GM12878 (cell line): ENCODE measurements at regions not wholly inside any gene's neighbourhood (a gene's known extent, or its start where the extent isn't known, plus 50 kb on each side); places are given as distances from the start of the nearest gene placed in this dataset.

ENCODE experiments used
- ATAC-seq: fragments of 200-7000 bp; cut with Tn5 transposase; 3 replicates; pipeline ENCODE4 v1.9.1; 2020; ENCODE audit warnings: mild to moderate bottlenecking, moderate library complexity
- BruUV-seq: library from RNA; stranded (reverse); fragments of 400-500 nt; replicated peaks from 2 replicates; lab custom pipeline; 2021; lab: Mats Ljungman, UMichigan
- CTCF ChIA-PET: fragments of 300-600 bp; sonication (Branson Sonifier 250); formaldehyde crosslinking; extraction: SDS; loops from one replicate; lab custom pipeline; 2021; ENCODE audit warnings: inconsistent platforms; lab: Yijun Ruan, JAX
- POLR2A ChIA-PET: fragments of 350-600 bp; formaldehyde crosslinking; extraction: SDS; loops from one replicate; lab custom pipeline; 2021; ENCODE audit warnings: inconsistent platforms; lab: Charles Lee
- RAD21 ChIA-PET: fragments of 300-600 bp; sonication (Branson Sonifier 250); formaldehyde crosslinking; loops from one replicate; lab custom pipeline; 2023; ENCODE audit warnings: antibody characterized with exemption; ENCODE audit not compliant: unreplicated experiment; lab: Charles Lee
- SMC1A ChIA-PET: fragments of 300-600 bp; sonication (Branson Sonifier 250); formaldehyde crosslinking; loops from one replicate; lab custom pipeline; 2023; ENCODE audit not compliant: unreplicated experiment, uncharacterized antibody; lab: Charles Lee
- DNase-seq: peaks from one replicate; pipeline ENCODE4 v3.0.0-alpha.2; 2011; ENCODE audit warnings: low read depth, low spot score
- FAIRE-seq: peaks from 3 replicates; lab custom pipeline; 2011; peaks lifted over from hg19 to GRCh38; lab: Jason Lieb, UNC
- H2AFZ ChIP-seq: 2 replicates; pipeline ENCODE4 v1.6.0; 2011; ENCODE audit warnings: low read depth, low read length, control low read depth; ENCODE audit not compliant: control insufficient read depth
- H3K27ac ChIP-seq: 2 replicates; pipeline ENCODE4 v1.5.1; 2011; ENCODE audit warnings: control low read depth; ENCODE audit not compliant: control insufficient read depth, insufficient read depth
- H3K27me3 ChIP-seq, 2 experiments: replicated peaks in 1 of 2; 2 replicates each; pipeline versions ENCODE4 v1.6.0 to v1.6.1; 2011; ENCODE audit warnings: low read length in 1 of 2; ENCODE audit not compliant: control insufficient read depth in 2 of 2, insufficient read depth in 2 of 2
- H3K36me3 ChIP-seq, 2 experiments: 2 replicates each; pipeline ENCODE4 v1.5.1; 2011; ENCODE audit warnings: low read length in 1 of 2; ENCODE audit not compliant: control insufficient read depth in 2 of 2, insufficient read depth in 2 of 2
- H3K4me1 ChIP-seq: 2 replicates; pipeline ENCODE4 v1.6.1; 2011; ENCODE audit warnings: mild to moderate bottlenecking, low read length, moderate library complexity, mixed read lengths; ENCODE audit not compliant: control insufficient read depth, insufficient read depth
- H3K4me2 ChIP-seq: 2 replicates; pipeline ENCODE4 v1.6.0; 2011; ENCODE audit warnings: control low read depth; ENCODE audit not compliant: control insufficient read depth, insufficient read depth
- H3K4me3 ChIP-seq: fragments of 200-600 bp; sonication (generic); 2 replicates; pipeline ENCODE4 v1.5.1; 2016
- H3K79me2 ChIP-seq: 2 replicates; pipeline ENCODE4 v1.6.0; 2011; ENCODE audit warnings: low read length; ENCODE audit not compliant: control insufficient read depth, insufficient read depth
- H3K9ac ChIP-seq: 2 replicates; pipeline ENCODE4 v1.8.0; 2011; ENCODE audit warnings: low read length, control low read depth, mixed read lengths; ENCODE audit not compliant: control insufficient read depth, insufficient read depth
- H3K9me3 ChIP-seq: replicated peaks from 3 replicates; pipeline ENCODE4 v1.5.1; 2011; ENCODE audit warnings: mild to moderate bottlenecking, low read length; ENCODE audit not compliant: control insufficient read depth, insufficient read depth
- H4K20me1 ChIP-seq: 2 replicates; pipeline ENCODE4 v1.6.0; 2011; ENCODE audit not compliant: control insufficient read depth, insufficient read depth
- CREB1 ChIP-seq: IDR thresholded peaks from 2 replicates; pipeline ENCODE4 v1.6.1; 2012; ENCODE audit warnings: low read depth, mild to moderate bottlenecking, inconsistent platforms
- EED ChIP-seq: sonication (generic); IDR thresholded peaks from 2 replicates; pipeline ENCODE4 v1.6.1; 2016; ENCODE audit warnings: antibody characterized with exemption, low read depth
- EP300 ChIP-seq, 2 experiments: fragments of 150-350 bp in 1 of 2; IDR thresholded peaks; 2 replicates each; pipeline ENCODE4 v1.6.1; 2011 to 2012; ENCODE audit warnings: low read depth in 2 of 2, low read length in 2 of 2, borderline replicate concordance in 1 of 2, improper control_type of control experiment in 1 of 2, inconsistent platforms in 1 of 2; ENCODE audit not compliant: control insufficient read depth in 1 of 2
- GATAD2B ChIP-seq: fragments of 450-650 bp; conservative IDR thresholded peaks from 2 replicates; pipeline ENCODE4 v1.6.1; 2017; ENCODE audit warnings: low read depth, mild to moderate bottlenecking, moderate library complexity
- IKZF1 ChIP-seq: fragments of 450-650 bp; conservative IDR thresholded peaks from 2 replicates; pipeline ENCODE4 v1.6.1; 2017; ENCODE audit warnings: antibody characterized with exemption, mild to moderate bottlenecking
- IKZF2 ChIP-seq, 2 experiments: fragments of 450-650 bp; IDR thresholded peaks; 2 replicates each; pipeline ENCODE4 v1.6.1; 2017; ENCODE audit warnings: mild to moderate bottlenecking in 2 of 2, moderate library complexity in 2 of 2
- MYC ChIP-seq: IDR thresholded peaks from 2 replicates; pipeline ENCODE4 v1.6.1; 2011; ENCODE audit warnings: mild to moderate bottlenecking, low read length, moderate library complexity, inconsistent platforms; ENCODE audit not compliant: insufficient read depth, insufficient replicate concordance, insufficient read length, severe bottlenecking
- NFYB ChIP-seq: IDR thresholded peaks from 2 replicates; pipeline ENCODE4 v1.6.1; 2011; ENCODE audit warnings: low read depth, mild to moderate bottlenecking, low read length, improper control_type of control experiment, moderate library complexity; ENCODE audit not compliant: insufficient read depth
- TCF12 ChIP-seq: IDR thresholded peaks from 2 replicates; pipeline ENCODE4 v1.6.1; 2011; ENCODE audit warnings: low read depth, mild to moderate bottlenecking, low read length
- ZNF207 ChIP-seq: fragments of 450-650 bp; IDR thresholded peaks from 2 replicates; pipeline ENCODE4 v1.6.1; 2014; ENCODE audit warnings: antibody characterized with exemption, mild to moderate bottlenecking, borderline replicate concordance
- ZNF217 ChIP-seq: fragments of 450-650 bp; IDR thresholded peaks from 2 replicates; pipeline ENCODE4 v1.6.1; 2017; ENCODE audit warnings: antibody characterized with exemption, mild to moderate bottlenecking
- ZNF274 ChIP-seq: IDR thresholded peaks from one replicate; pipeline ENCODE4 v1.8.0; 2011; ENCODE audit not compliant: insufficient read length, insufficient read depth
- WGBS: methylation state at CpG from one replicate; pipeline ENCODE4 v1.1.6; 2016; ENCODE audit warnings: low lambda C conversion rate; ENCODE audit not compliant: insufficient replicate concordance, insufficient coverage; ENCODE audit errors: missing lambda C conversion rate; 5-methylcytosine and 5-hydroxymethylcytosine counted together
- in situ Hi-C: fragments of 300-500 bp; cut with MboI; formaldehyde crosslinking; loops from 9 replicates; pipeline ENCODE4 v1.14.3; 2018; ENCODE audit warnings: mixed read lengths
- intact Hi-C: fragments of 100-400 bp; cut with micrococcal nuclease; formaldehyde crosslinking; loops from one replicate; pipeline ENCODE4 v1.14.2; 2022; ENCODE audit not compliant: unreplicated experiment
- TF ChIP-seq, protein P1 (sequence below): fragments of 450-650 bp; IDR thresholded peaks from 2 replicates; pipeline ENCODE4 v1.6.1; 2016; ENCODE audit warnings: mild to moderate bottlenecking
- TF ChIP-seq, protein P2 (sequence below): fragments of 450-650 bp; IDR thresholded peaks from 2 replicates; pipeline ENCODE4 v1.6.1; 2017; ENCODE audit warnings: low read depth, mild to moderate bottlenecking, moderate library complexity
- TF ChIP-seq, protein P3 (sequence below), 3 experiments: IDR thresholded peaks in 2 of 3; conservative IDR thresholded peaks in 1 of 3; 2 replicates each; pipeline ENCODE4 v1.5.1; 2011; ENCODE audit warnings: low read depth in 3 of 3, low read length in 3 of 3, mild to moderate bottlenecking in 3 of 3, control low read depth in 2 of 3, moderate library complexity in 2 of 3, inconsistent platforms in 1 of 3, mixed read lengths in 1 of 3; ENCODE audit not compliant: control insufficient read depth in 2 of 3, insufficient read depth in 1 of 3; ENCODE audit errors: extremely low read depth in 1 of 3

DNA sequence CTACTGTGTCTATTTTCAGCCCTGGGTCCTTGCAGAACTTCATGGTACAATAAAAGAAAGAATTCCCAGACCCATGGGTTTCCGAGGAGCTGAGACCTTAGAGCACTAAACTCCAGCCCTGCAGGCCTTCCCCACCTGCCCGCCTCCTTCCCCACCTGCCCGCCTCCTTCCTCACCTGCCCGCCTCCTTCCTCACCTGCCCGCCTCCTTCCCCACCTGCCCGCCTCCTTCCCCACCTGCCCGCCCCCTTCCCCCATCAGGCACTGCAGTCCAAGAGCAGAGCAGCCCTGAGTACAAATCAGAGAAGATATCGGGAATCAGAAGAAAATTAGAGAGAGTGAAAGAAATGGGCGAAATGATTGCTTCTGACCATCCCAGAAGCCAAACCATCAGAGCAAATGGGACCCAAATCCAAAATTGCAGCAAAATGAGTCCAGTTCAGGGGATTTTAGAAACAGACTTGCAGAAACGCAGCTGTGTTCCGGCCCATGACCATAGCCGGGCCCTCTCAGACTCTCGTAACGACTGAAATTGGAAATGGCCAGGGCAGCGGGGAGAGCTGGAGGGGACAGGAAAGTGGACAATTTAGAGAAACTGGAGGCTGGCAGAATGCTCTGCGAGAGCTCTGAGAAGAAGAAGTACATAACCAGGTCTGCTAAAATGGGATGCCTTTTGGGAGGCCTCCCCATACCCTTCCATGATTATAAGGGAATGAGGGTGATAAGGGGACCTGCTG lies 568.4 kb downstream of the TCERG1L start:
- H3K27me3 ChIP-seq: no peaks in the 10 kb centered on the region
- H3K79me2 ChIP-seq: no peaks in the 10 kb centered on the region
- ChIA-PET RAD21 (no interaction called here), POLR2A (no interaction called here), CTCF (no interaction called here), SMC1A (no interaction called here)
- no peaks in the 10 kb centered on the region for H3K9me3 ChIP-seq
- no peaks in the 10 kb centered on the region for H4K20me1 ChIP-seq
- in situ Hi-C loops: no loop called here
- H2AFZ ChIP-seq: no peak overlapping the region
- no peak overlapping the region for H3K4me3 ChIP-seq
- FAIRE-seq: no peak
- H3K4me2 ChIP-seq: no peak overlapping the region
- no peaks in the 10 kb centered on the region for H3K4me1 ChIP-seq
- intact Hi-C loops: no loop called here
- TF ChIP-seq NFYB (no peak), EED (no peak), IKZF2 (IDR thresholded peaks at IDR 0.05) (no peak), EP300 (IDR thresholded peaks at IDR 0.05; ENCODE audit: borderline replicate concordance in 1 of 2, control insufficient read depth in 1 of 2, low read depth in 2 of 2, low read length in 2 of 2) (no peak), GATAD2B (no peak), ZNF274 (no peak), IKZF1 (no peak), MYC (no peak), ZNF217 (no peak), ZNF207 (no peak), TCF12 (no peak), CREB1 (no peak)
- TF ChIP-seq, protein P1, sequence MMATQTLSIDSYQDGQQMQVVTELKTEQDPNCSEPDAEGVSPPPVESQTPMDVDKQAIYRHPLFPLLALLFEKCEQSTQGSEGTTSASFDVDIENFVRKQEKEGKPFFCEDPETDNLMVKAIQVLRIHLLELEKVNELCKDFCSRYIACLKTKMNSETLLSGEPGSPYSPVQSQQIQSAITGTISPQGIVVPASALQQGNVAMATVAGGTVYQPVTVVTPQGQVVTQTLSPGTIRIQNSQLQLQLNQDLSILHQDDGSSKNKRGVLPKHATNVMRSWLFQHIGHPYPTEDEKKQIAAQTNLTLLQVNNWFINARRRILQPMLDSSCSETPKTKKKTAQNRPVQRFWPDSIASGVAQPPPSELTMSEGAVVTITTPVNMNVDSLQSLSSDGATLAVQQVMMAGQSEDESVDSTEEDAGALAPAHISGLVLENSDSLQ: no peak
- TF ChIP-seq, protein P2, sequence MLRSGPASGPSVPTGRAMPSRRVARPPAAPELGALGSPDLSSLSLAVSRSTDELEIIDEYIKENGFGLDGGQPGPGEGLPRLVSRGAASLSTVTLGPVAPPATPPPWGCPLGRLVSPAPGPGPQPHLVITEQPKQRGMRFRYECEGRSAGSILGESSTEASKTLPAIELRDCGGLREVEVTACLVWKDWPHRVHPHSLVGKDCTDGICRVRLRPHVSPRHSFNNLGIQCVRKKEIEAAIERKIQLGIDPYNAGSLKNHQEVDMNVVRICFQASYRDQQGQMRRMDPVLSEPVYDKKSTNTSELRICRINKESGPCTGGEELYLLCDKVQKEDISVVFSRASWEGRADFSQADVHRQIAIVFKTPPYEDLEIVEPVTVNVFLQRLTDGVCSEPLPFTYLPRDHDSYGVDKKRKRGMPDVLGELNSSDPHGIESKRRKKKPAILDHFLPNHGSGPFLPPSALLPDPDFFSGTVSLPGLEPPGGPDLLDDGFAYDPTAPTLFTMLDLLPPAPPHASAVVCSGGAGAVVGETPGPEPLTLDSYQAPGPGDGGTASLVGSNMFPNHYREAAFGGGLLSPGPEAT: no peak
- TF ChIP-seq, protein P3, sequence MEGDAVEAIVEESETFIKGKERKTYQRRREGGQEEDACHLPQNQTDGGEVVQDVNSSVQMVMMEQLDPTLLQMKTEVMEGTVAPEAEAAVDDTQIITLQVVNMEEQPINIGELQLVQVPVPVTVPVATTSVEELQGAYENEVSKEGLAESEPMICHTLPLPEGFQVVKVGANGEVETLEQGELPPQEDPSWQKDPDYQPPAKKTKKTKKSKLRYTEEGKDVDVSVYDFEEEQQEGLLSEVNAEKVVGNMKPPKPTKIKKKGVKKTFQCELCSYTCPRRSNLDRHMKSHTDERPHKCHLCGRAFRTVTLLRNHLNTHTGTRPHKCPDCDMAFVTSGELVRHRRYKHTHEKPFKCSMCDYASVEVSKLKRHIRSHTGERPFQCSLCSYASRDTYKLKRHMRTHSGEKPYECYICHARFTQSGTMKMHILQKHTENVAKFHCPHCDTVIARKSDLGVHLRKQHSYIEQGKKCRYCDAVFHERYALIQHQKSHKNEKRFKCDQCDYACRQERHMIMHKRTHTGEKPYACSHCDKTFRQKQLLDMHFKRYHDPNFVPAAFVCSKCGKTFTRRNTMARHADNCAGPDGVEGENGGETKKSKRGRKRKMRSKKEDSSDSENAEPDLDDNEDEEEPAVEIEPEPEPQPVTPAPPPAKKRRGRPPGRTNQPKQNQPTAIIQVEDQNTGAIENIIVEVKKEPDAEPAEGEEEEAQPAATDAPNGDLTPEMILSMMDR (IDR thresholded peaks at IDR 0.05 in 2 of 3, conservative IDR thresholded peaks at IDR 0.05 in 1 of 3; ENCODE audit: control insufficient read depth in 2 of 3, extremely low read depth in 1 of 3, insufficient read depth in 1 of 3, low read depth in 3 of 3, low read length in 3 of 3): no peak
- no peaks in the 10 kb centered on the region for H3K36me3 ChIP-seq
- no peak overlapping the region for H3K9ac ChIP-seq
- 63% methylated on average over 10 of the region's 16 CpGs for WGBS
- BruUV-seq: no TSS peak
- DNase-seq: no peak
- no peak for ATAC-seq
- no peak overlapping the region for H3K27ac ChIP-seq
